PFSK-1 (cell line): ENCODE measurements at regions not wholly inside any gene's neighbourhood (a gene's known extent, or its start where the extent isn't known, plus 50 kb on each side); places are given as distances from the start of the nearest gene placed in this dataset.

Experiments used
- FOXP2 ChIP-seq: optimal IDR thresholded peaks from 2 replicates; pipeline ENCODE3; 2011; ENCODE audit warnings: borderline replicate concordance, control low read depth, inconsistent platforms; ENCODE audit not compliant: insufficient read depth; ENCODE audit errors: extremely low read length, extremely low read depth
- POLR2AphosphoS5 ChIP-seq: IDR thresholded peaks from 2 replicates; pipeline ENCODE4 v1.6.1; 2012; ENCODE audit warnings: low read depth, mild to moderate bottlenecking, control low read depth, low read length, moderate library complexity
- SIN3A ChIP-seq: IDR thresholded peaks from 2 replicates; pipeline ENCODE4 v1.6.1; 2012; ENCODE audit warnings: mild to moderate bottlenecking, low read length, moderate library complexity, borderline replicate concordance; ENCODE audit not compliant: insufficient read depth
- TAF1 ChIP-seq: IDR thresholded peaks from 2 replicates; pipeline ENCODE4 v1.6.1; 2012; ENCODE audit warnings: low read length, control low read depth, borderline replicate concordance; ENCODE audit not compliant: insufficient read depth
- TF ChIP-seq, protein P1 (sequence below), 2 experiments: IDR thresholded peaks; 2 replicates each; pipeline versions ENCODE4 v1.6.1 to v1.8.0; 2011 to 2012; ENCODE audit warnings: low read depth in 2 of 2, low read length in 2 of 2, control low read depth in 1 of 2, inconsistent platforms in 1 of 2, mild to moderate bottlenecking in 1 of 2, moderate library complexity in 1 of 2; ENCODE audit not compliant: insufficient read depth in 1 of 2

- TF ChIP-seq TAF1, result no peak
- no peak for TF ChIP-seq POLR2AphosphoS5
- no peak for TF ChIP-seq SIN3A
- TF ChIP-seq, protein P1, sequence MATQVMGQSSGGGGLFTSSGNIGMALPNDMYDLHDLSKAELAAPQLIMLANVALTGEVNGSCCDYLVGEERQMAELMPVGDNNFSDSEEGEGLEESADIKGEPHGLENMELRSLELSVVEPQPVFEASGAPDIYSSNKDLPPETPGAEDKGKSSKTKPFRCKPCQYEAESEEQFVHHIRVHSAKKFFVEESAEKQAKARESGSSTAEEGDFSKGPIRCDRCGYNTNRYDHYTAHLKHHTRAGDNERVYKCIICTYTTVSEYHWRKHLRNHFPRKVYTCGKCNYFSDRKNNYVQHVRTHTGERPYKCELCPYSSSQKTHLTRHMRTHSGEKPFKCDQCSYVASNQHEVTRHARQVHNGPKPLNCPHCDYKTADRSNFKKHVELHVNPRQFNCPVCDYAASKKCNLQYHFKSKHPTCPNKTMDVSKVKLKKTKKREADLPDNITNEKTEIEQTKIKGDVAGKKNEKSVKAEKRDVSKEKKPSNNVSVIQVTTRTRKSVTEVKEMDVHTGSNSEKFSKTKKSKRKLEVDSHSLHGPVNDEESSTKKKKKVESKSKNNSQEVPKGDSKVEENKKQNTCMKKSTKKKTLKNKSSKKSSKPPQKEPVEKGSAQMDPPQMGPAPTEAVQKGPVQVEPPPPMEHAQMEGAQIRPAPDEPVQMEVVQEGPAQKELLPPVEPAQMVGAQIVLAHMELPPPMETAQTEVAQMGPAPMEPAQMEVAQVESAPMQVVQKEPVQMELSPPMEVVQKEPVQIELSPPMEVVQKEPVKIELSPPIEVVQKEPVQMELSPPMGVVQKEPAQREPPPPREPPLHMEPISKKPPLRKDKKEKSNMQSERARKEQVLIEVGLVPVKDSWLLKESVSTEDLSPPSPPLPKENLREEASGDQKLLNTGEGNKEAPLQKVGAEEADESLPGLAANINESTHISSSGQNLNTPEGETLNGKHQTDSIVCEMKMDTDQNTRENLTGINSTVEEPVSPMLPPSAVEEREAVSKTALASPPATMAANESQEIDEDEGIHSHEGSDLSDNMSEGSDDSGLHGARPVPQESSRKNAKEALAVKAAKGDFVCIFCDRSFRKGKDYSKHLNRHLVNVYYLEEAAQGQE (IDR thresholded peaks at IDR 0.05; ENCODE audit: insufficient read depth in 1 of 2, low read depth in 2 of 2, low read length in 2 of 2), result no peak
- no peak for TF ChIP-seq FOXP2
Measured at GRCh38 chr9:29796291-29796952, 2223.1 kb upstream of the C9orf72 start.

- TF ChIP-seq, protein P1 (IDR thresholded peaks at IDR 0.05; ENCODE audit: insufficient read depth in 1 of 2, low read depth in 2 of 2, low read length in 2 of 2), result no peak
- TF ChIP-seq POLR2AphosphoS5 (no peak), SIN3A (no peak), FOXP2 (no peak), TAF1 (no peak)
Measured at GRCh38 chr9:29798599-29798998, 2225.3 kb upstream of the C9orf72 start.

- TF ChIP-seq TAF1, result no peak
- no peak for TF ChIP-seq FOXP2
- TF ChIP-seq POLR2AphosphoS5, result no peak
- no peak for TF ChIP-seq SIN3A
- TF ChIP-seq, protein P1 (IDR thresholded peaks at IDR 0.05; ENCODE audit: insufficient read depth in 1 of 2, low read depth in 2 of 2, low read length in 2 of 2), result no peak
Measured at GRCh38 chr9:29799227-29799626, 2225.9 kb upstream of the C9orf72 start.

- TF ChIP-seq FOXP2 (no peak), TAF1 (no peak)
Measured at GRCh38 chr9:29800821-29801220, 2227.5 kb upstream of the C9orf72 start.

DNA sequence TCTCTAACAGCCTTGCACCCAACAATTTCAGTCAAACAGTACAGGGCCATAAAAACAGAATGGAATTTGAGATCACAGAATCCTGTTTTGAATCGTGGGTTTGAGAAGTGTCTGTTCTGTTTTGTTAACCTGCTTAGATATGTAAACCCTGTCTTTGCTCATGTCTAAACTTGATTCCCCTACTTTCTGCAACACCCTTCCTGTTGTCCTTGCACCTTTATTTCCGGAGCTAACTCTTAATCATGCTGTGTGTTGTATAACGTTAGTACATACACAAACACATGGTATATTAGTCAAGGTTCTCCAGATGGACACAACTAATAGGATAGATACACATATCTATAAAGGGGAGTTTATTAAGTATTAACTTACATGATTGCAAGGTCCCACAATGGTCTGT lies 2229.2 kb upstream of the C9orf72 start:
- TF ChIP-seq, protein P1 (IDR thresholded peaks at IDR 0.05; ENCODE audit: insufficient read depth in 1 of 2, low read depth in 2 of 2, low read length in 2 of 2), result no peak
- TF ChIP-seq SIN3A (no peak), TAF1 (no peak), POLR2AphosphoS5 (no peak), FOXP2 (no peak)
